ENCODE measurements at regions not wholly inside any gene's neighbourhood (a gene's known extent, or its start where the extent isn't known, plus 50 kb on each side); places are given as distances from the start of the nearest gene placed in this dataset.

DNA sequence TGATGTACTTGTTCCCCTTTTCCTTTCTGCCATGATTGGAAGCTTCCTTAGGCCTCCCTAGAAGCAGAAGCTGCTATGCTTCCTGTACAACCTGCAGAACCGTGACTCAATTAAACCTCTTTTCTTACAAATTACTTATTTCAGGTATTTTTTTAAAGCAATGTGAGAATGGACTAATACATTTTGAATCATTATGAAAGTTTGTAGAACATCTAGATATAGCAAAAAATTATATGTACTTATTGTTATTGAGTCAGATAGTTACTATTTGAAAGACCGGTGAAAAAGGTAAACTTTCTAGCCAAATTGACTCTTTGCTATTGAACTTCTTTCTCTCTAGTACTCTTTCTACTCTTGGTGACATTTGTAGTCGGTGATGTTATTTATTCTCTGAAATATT, 777.3 kb upstream of the GALNTL6 start:
- RAD21 ChIA-PET (ENCODE audit: low non-redundant PET in 1 of 2, low total read pairs in 2 of 2, uncharacterized antibody in 2 of 2, unreplicated experiment in 2 of 2) = no interaction called here
- no TSS peak for BruUV-seq (replicated peaks)
- no peaks in the 10 kb centered on the region for H3K36me3 ChIP-seq (ENCODE audit: control insufficient read depth in 1 of 2, insufficient read depth in 2 of 2, low read length in 2 of 2)

GRCh38 chr4:171031338-171031737, 781.9 kb upstream of the GALNTL6 start:
- BruUV-seq (replicated peaks) = no TSS peak
- no peaks in the 10 kb centered on the region for H3K9me2 ChIP-seq (ENCODE audit: insufficient read depth)
- intact Hi-C loops (cut with micrococcal nuclease) = no loop called here
- no peak overlapping the region for H3K27ac ChIP-seq (ENCODE audit: low read depth, low read length)
- TF ChIP-seq REST (IDR thresholded peaks at IDR 0.05; ENCODE audit: low read depth) (no peak), ZBTB33 (IDR thresholded peaks at IDR 0.05; ENCODE audit: extremely low read depth, insufficient replicate concordance, low read length) (no peak), EZH2 (IDR thresholded peaks at IDR 0.05) (no peak), SRF (IDR thresholded peaks at IDR 0.05; ENCODE audit: low read depth) (no peak), RAD21 (IDR thresholded peaks at IDR 0.05; ENCODE audit: low read depth) (no peak), ZNF274 (IDR thresholded peaks at IDR 0.05; ENCODE audit: low read depth, low read length) (no peak), ELF1 (IDR thresholded peaks at IDR 0.05; ENCODE audit: borderline replicate concordance, low read depth) (no peak)
- TF ChIP-seq, protein P1, sequence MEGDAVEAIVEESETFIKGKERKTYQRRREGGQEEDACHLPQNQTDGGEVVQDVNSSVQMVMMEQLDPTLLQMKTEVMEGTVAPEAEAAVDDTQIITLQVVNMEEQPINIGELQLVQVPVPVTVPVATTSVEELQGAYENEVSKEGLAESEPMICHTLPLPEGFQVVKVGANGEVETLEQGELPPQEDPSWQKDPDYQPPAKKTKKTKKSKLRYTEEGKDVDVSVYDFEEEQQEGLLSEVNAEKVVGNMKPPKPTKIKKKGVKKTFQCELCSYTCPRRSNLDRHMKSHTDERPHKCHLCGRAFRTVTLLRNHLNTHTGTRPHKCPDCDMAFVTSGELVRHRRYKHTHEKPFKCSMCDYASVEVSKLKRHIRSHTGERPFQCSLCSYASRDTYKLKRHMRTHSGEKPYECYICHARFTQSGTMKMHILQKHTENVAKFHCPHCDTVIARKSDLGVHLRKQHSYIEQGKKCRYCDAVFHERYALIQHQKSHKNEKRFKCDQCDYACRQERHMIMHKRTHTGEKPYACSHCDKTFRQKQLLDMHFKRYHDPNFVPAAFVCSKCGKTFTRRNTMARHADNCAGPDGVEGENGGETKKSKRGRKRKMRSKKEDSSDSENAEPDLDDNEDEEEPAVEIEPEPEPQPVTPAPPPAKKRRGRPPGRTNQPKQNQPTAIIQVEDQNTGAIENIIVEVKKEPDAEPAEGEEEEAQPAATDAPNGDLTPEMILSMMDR (IDR thresholded peaks at IDR 0.05 in 2 of 3, conservative IDR thresholded peaks at IDR 0.05 in 1 of 3; ENCODE audit: borderline replicate concordance in 1 of 3, insufficient read depth in 1 of 3, low read depth in 2 of 3, low read length in 2 of 3) = no peak
- ChIA-PET POLR2A (no interaction called here), CTCF (interaction anchor here (1.4 kb wide), 1 partner anchor 41 kb away, joined by 3 read pairs; no protein-coding TSS in a partner anchor), RAD21 (ENCODE audit: low non-redundant PET in 1 of 2, low total read pairs in 2 of 2, uncharacterized antibody in 2 of 2, unreplicated experiment in 2 of 2) (no interaction called here)
- H3K79me2 ChIP-seq (ENCODE audit: insufficient read depth, low read length) = no peaks in the 10 kb centered on the region
- H3K9ac ChIP-seq (ENCODE audit: low read length) = no peak overlapping the region
- ATAC-seq (no peak), DNase-seq (ENCODE audit: low read depth, low spot score) (no peak)
- no peaks in the 10 kb centered on the region for H4K20me1 ChIP-seq (ENCODE audit: insufficient read depth)
- H3K36me3 ChIP-seq (ENCODE audit: control insufficient read depth in 1 of 2, insufficient read depth in 2 of 2, low read length in 2 of 2) = no peaks in the 10 kb centered on the region
- no peak overlapping the region for H3K4me2 ChIP-seq (ENCODE audit: low read length)
- no peaks in the 10 kb centered on the region for H3K4me1 ChIP-seq (ENCODE audit: control insufficient read depth in 1 of 2, insufficient read depth in 2 of 2, low read length in 2 of 2)
- H3K9me3 ChIP-seq (ENCODE audit: control insufficient read depth in 1 of 2, insufficient read depth in 1 of 2, low read depth in 1 of 2, low read length in 2 of 2) = no peaks in the 10 kb centered on the region
- no peaks in the 10 kb centered on the region for H3K27me3 ChIP-seq (ENCODE audit: insufficient read depth, low read length)
- H2AFZ ChIP-seq (ENCODE audit: low read depth, low read length, poor library complexity, severe bottlenecking) = no peak overlapping the region
- no peak overlapping the region for H3K4me3 ChIP-seq (replicated peaks in 1 of 2; ENCODE audit: low read depth in 1 of 2, low read length in 2 of 2)

More for the DNA sequence above, 777.3 kb upstream of the GALNTL6 start:
- H3K9me3 ChIP-seq (ENCODE audit: control insufficient read depth in 1 of 2, insufficient read depth in 1 of 2, low read depth in 1 of 2, low read length in 2 of 2) = no peaks in the 10 kb centered on the region
- H3K4me3 ChIP-seq (replicated peaks in 1 of 2; ENCODE audit: low read depth in 1 of 2, low read length in 2 of 2) = no peak overlapping the region
- no peaks in the 10 kb centered on the region for H3K27me3 ChIP-seq (ENCODE audit: insufficient read depth, low read length)
- H4K20me1 ChIP-seq (ENCODE audit: insufficient read depth) = no peaks in the 10 kb centered on the region
- DNase-seq (ENCODE audit: low read depth, low spot score) (no peak), ATAC-seq (no peak)
- no peak overlapping the region for H3K4me2 ChIP-seq (ENCODE audit: low read length)
- no peaks in the 10 kb centered on the region for H3K79me2 ChIP-seq (ENCODE audit: insufficient read depth, low read length)
- no peak overlapping the region for H2AFZ ChIP-seq (ENCODE audit: low read depth, low read length, poor library complexity, severe bottlenecking)
- H3K27ac ChIP-seq (ENCODE audit: low read depth, low read length) = no peak overlapping the region
- H3K9ac ChIP-seq (ENCODE audit: low read length) = no peak overlapping the region
- no peaks in the 10 kb centered on the region for H3K9me2 ChIP-seq (ENCODE audit: insufficient read depth)
- TF ChIP-seq RAD21 (IDR thresholded peaks at IDR 0.05; ENCODE audit: low read depth) (no peak), SIN3A (IDR thresholded peaks at IDR 0.05; ENCODE audit: low read depth) (no peak), CBX3 (IDR thresholded peaks at IDR 0.05; ENCODE audit: low read depth) (no peak), JUND (IDR thresholded peaks at IDR 0.05) (no peak), EZH2phosphoT487 (IDR thresholded peaks at IDR 0.05; ENCODE audit: borderline replicate concordance) (no peak), EGR1 (IDR thresholded peaks at IDR 0.05; ENCODE audit: low read depth) (no peak), CEBPB (IDR thresholded peaks at IDR 0.05; ENCODE audit: low read depth) (no peak)
- H3K4me1 ChIP-seq (ENCODE audit: control insufficient read depth in 1 of 2, insufficient read depth in 2 of 2, low read length in 2 of 2) = no peaks in the 10 kb centered on the region
- ChIA-PET POLR2A (no interaction called here), CTCF (no interaction called here)
- intact Hi-C loops (cut with micrococcal nuclease) = no loop called here
